GM19455 (cell line): ENCODE measurements at regions not wholly inside any gene's neighbourhood (a gene's known extent, or its start where the extent isn't known, plus 50 kb on each side); places are given as distances from the start of the nearest gene placed in this dataset.

Experiments used
- ATAC-seq: cut with Tn5 transposase; IDR thresholded peaks from one replicate; pipeline ENCODE4 v1.9.1; 2021; ENCODE audit not compliant: unreplicated experiment

DNA sequence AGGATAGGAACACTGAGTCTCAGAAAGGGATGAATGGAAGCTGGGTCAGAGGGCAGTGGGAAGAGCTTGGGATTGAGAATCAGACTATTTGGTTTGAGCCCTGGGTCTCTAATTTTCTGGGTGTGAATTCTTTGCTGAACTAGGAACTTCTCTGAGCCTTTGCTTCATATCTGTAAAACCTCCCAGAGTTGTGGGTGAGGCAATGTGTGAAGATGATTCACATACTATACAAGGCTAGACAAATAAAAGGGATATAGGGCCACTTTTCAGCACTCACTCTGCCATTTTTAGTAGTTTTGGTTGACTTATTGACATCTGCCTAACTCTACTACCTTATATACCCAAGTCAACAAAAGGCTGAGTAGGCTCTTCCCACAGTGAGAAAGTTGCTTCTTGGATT is 77.7 kb upstream of the JUN start:
- no peak for ATAC-seq

DNA sequence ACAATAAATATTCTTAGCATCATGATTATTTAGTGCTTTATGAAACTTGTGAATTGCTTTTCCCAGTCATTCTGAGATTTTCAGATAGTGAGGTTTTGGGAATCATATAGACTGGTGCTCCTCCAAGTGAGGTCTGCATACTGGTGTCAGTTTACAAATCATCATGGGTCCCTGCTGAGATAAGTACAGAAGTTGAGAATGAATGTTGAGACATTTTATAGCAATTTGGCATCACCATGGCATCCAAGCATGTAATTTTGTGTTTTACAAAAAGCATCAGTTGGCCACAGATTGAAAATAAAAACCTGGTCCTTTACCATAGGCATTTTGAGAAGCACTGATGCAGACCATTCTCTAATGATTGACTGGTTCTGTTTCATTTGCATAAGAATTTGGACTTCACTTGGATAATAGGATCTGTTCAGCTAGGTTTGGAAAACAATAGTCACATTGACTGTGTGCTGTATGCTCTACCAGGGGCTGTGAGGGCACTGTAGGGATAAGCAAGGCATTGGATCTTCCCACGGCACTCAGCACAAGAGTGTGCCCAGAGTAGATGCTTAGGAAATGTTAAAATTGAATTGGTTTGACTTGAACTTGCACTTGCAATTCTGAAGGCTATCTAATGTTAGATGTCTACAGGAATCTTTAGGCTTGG is 79.0 kb upstream of the JUN start:
- ATAC-seq, result no peak

- ATAC-seq, result no peak
Measured at GRCh38 chr1:58864654-58865053, 80.8 kb upstream of the JUN start.

- no peak for ATAC-seq
Measured at GRCh38 chr1:58866578-58866977, 82.7 kb upstream of the JUN start.

DNA sequence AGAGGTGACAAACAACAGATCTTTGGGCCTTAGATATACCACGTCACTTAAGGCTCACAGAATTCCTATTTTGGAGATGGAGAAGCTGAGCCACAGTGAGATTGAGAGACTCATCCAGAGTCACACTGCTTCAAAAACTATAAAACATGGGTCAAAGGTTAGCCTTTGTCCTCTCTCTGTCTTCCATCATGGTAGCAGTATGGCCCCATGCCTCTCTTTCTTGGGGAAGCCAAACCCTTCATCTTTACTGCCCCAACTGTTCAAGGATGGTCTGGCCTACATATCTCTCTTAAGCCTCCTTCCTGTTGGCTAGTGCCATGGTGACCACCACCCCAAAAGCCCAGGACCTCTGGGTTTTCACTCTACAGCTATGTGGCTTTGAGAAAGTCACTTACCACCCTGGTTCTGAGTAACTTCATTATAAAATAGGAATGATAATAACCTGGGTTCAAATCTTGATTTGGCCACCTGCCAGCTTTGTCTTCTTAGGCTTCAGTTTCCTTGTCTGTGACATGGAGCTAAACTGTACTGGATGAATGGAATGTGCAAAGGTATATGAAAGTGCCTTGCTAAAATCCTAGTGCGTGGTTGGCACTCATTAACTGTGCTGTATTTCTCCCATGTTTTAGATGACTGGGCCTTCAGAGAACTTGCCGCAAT is 85.9 kb upstream of the JUN start:
- ATAC-seq, result no peak

DNA sequence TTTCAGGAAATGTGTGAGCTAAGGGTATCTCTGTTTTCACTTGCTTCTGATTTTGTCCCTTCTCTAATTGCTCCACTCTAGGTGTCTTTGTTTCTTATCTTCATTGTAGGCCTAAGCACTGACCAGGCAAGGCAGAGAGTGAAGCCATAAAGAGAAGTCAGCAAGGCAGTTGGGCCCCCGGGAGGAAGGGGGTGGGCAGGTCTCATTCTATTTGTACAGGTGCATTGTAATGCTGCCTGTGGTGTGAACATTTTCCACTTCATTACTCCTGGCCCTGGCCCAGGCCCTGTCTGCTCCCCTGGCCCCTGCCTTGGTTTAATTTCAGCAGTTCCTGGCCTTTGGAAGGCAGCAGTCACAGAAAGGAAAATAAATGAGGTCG is 86.4 kb upstream of the JUN start:
- ATAC-seq, result no peak

- no peak for ATAC-seq
Measured at GRCh38 chr1:58874342-58874741, 90.5 kb upstream of the JUN start.

GRCh38 chr1:58874757-58875755 is 91.2 kb upstream of the JUN start:
- no peak for ATAC-seq

DNA sequence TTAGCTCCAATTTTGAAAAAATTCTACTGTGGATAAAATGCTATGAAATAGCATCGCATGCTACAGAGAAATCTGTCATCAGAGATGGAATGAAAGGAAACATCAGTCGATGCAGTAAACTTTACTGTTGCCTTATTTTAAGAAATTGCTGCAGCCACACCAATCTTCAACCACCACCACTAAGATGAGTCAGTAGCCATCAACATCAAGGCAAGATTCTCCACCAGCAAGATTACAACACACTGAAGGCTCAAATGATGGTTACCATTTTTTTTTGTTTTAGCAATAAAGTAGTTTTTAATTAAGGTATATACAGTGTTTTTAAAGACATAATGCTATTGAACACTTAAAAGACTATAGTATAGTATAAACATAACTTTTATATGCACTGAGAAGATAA is 95.6 kb upstream of the JUN start:
- ATAC-seq, result no peak

- ATAC-seq, result no peak
Measured at GRCh38 chr1:58880592-58880991, 96.7 kb upstream of the JUN start.

GRCh38 chr1:58881471-58881994 is 97.7 kb upstream of the JUN start:
- ATAC-seq, result no peak

GRCh38 chr1:58882322-58882948 is 98.6 kb upstream of the JUN start:
- ATAC-seq, result no peak

DNA sequence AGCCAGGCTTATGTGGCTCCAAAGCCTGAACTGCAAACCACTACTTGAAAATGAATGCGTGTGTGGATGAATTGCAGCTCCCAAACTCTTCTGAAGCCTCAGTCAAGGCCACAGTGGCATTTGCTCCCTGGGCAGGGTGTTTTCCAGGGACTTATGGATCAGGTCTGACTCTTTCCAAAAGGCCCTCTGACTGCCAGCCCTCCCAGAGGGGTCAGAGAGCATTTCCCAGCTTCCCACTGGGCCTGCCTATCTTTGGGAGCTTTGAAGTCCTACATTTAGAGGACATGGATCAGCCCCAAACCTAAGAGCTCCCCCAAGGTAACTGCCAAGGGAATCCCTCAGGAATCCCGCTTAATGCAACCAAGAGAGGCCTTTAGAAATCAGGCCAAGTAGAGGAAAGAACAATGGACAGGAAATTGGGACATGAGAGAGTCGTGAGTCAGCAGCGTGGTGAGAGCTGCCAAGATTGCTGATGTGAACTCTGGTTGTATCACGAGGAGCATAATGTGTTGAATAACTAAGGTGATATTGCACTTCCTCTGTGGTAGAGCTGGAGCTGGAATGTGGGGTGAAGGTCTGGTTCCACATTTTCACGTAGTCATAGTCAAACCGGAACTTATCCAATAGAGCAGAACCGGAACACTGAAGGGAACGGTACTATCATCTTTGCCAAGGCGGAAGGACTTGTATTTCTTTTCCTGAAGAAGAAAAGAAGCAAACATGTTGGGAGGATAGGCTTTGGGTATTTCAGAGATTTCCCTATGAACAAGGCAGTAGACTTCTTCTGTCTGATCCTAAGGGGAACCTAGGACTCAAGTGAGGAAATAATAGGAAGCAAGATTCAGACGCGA is 99.4 kb upstream of the JUN start:
- ATAC-seq, result no peak

DNA sequence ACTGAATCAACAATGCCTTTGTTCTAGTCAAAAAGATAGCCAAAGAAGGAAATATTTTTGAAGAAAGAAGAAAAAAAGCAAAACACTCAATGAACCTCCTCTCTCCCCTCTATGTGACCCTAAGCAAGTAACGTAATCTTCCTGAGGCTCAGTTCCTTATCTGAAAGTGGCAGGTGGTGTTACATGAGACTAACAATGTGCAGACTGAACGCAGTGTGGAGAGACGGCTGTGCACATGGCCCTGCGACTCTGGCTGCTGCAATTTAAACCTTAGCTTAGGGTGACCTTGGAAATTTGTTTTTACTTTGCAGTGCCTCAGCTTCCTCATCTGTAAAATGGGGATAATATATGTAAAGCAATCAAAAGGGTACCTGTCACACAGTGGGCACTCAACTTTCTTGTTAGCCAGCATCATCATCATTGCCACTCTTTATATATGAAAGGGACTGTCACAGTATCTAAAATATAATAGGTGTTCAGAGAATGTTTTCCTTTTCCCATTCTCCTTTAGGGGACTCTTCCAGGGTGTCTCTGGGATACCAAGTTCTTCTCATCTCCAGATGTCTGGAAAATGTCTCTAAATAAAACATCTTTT is 100.1 kb upstream of the JUN start:
- no peak for ATAC-seq

- no peak for ATAC-seq
Measured at GRCh38 chr1:58884706-58885661, 101.1 kb upstream of the JUN start.

GRCh38 chr1:58885998-58886397 is 102.2 kb upstream of the JUN start:
- no peak for ATAC-seq

- ATAC-seq, result no peak
Measured at GRCh38 chr1:58886611-58887010, 102.8 kb upstream of the JUN start.

GRCh38 chr1:58887059-58887458 is 103.2 kb upstream of the JUN start:
- ATAC-seq, result no peak

- no peak for ATAC-seq
Measured at GRCh38 chr1:58888833-58889232, 105.0 kb upstream of the JUN start.
